Common myeloid progenitor, CD34-positive (primary cell): ENCODE measurements at regions not wholly inside any gene's neighbourhood (a gene's known extent, or its start where the extent isn't known, plus 50 kb on each side); places are given as distances from the start of the nearest gene placed in this dataset.

ENCODE experiments used
- CTCF ChIA-PET: fragments of 350-600 bp; sonication (Branson Sonifier 250); formaldehyde crosslinking; loops from one replicate; lab custom pipeline; 2021; ENCODE audit warnings: antibody characterized with exemption; lab: Charles Lee
- POLR2A ChIA-PET: fragments of 350-600 bp; sonication (Branson Sonifier 250); formaldehyde crosslinking; loops from one replicate; lab custom pipeline; 2021; ENCODE audit warnings: antibody characterized with exemption; lab: Charles Lee
- DNase-seq, 3 donors: peaks; one replicate each; pipeline versions ENCODE4 v3.0.0 to v3.0.0-alpha.2; 2013
- H3K27ac ChIP-seq, 2 experiments: 1 replicate in 1 of 2; 2 replicates in 1 of 2; pipeline ENCODE4 v1.7.0; 2013; ENCODE audit warnings: inconsistent platforms in 2 of 2, low read length in 2 of 2, mild to moderate bottlenecking in 2 of 2, low read depth in 1 of 2, moderate library complexity in 1 of 2; ENCODE audit not compliant: severe bottlenecking in 2 of 2, insufficient read depth in 1 of 2, poor library complexity in 1 of 2
- H3K27me3 ChIP-seq, 5 experiments: replicated peaks in 2 of 5; 1 replicate in 3 of 5; 2 replicates in 2 of 5; pipeline versions ENCODE4 v1.6.1 to v1.7.0; 2013; ENCODE audit warnings: low read length in 4 of 5, mild to moderate bottlenecking in 2 of 5, moderate library complexity in 2 of 5, inconsistent platforms in 1 of 5; ENCODE audit not compliant: insufficient read depth in 5 of 5, control insufficient read depth in 4 of 5
- H3K36me3 ChIP-seq, 4 experiments: 1 replicate in 2 of 4; 2 replicates in 2 of 4; pipeline versions ENCODE4 v1.6.1 to v1.7.0; 2013; ENCODE audit warnings: low read length in 3 of 4, control low read depth in 1 of 4, mild to moderate bottlenecking in 1 of 4; ENCODE audit not compliant: control insufficient read depth in 4 of 4, insufficient read depth in 4 of 4
- H3K4me1 ChIP-seq, 4 experiments: 1 replicate in 3 of 4; 2 replicates in 1 of 4; pipeline versions ENCODE4 v1.6.1 to v1.7.1; 2013; ENCODE audit warnings: low read length in 3 of 4, mild to moderate bottlenecking in 3 of 4, control low read depth in 1 of 4, inconsistent platforms in 1 of 4, moderate library complexity in 1 of 4; ENCODE audit not compliant: control insufficient read depth in 4 of 4, insufficient read depth in 4 of 4; ENCODE audit errors: control extremely low read depth in 1 of 4
- H3K4me3 ChIP-seq, 7 experiments: 1 replicate in 4 of 7; 2 replicates in 3 of 7; pipeline versions ENCODE4 v1.5.1 to v1.7.0; 2013; ENCODE audit warnings: mild to moderate bottlenecking in 7 of 7, low read length in 6 of 7, moderate library complexity in 6 of 7, inconsistent platforms in 2 of 7, low read depth in 2 of 7, control low read depth in 1 of 7; ENCODE audit not compliant: insufficient read depth in 4 of 7, control insufficient read depth in 1 of 7; ENCODE audit errors: extremely low read depth in 1 of 7
- H3K9me3 ChIP-seq, 5 experiments: 1 replicate in 4 of 5; 2 replicates in 1 of 5; pipeline versions ENCODE4 v1.6.1 to v1.7.1; 2013; ENCODE audit warnings: low read length in 4 of 5, mild to moderate bottlenecking in 2 of 5, inconsistent platforms in 1 of 5, low read depth in 1 of 5, moderate library complexity in 1 of 5; ENCODE audit not compliant: control insufficient read depth in 4 of 5, insufficient read depth in 2 of 5; ENCODE audit errors: control extremely low read depth in 1 of 5
- WGBS: methylation state at CpG from one replicate; pipeline ENCODE4 v1.1.5; 2013; ENCODE audit not compliant: insufficient coverage; 5-methylcytosine and 5-hydroxymethylcytosine counted together

DNA sequence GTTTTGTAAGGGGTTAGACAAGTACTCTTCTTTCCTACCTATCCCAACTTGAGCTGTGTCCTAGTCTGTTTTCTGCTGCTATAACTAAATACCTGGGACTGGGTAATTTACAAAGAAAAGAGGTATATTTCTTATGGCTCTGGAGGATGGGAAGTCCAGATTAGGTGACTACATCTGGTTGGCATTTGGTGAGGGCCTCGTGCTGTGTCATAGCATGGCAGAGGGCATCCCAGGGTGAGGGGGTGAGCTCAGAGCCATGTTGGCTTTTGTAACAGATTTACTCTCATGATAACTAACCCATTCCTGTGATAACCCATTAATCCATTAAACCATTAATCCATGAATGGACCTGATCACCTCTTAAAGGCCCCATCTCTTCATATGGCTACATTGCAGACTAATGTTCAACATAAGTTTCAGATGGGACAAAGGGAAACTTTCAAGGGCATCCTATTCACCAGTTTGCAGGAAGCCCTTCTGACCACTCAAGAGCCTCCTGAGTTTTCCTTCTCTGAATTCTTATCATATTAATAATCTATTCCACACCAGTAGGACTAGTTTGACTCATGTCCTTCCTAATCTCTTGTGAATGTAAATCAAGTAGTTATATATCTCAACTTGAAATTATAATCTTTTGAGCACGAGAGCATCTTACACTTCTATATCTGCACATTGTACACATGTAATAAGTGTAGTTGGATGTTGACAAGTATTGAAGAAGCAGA lies 185.7 kb upstream of the ZPLD1 start:
- POLR2A ChIA-PET = no interaction called here
- H3K9me3 ChIP-seq = no peaks in the 10 kb centered on the region
- no peak for DNase-seq
- H3K27ac ChIP-seq = no peak overlapping the region
- H3K4me3 ChIP-seq = no peak overlapping the region
- no peaks in the 10 kb centered on the region for H3K27me3 ChIP-seq
- no peaks in the 10 kb centered on the region for H3K36me3 ChIP-seq
- CTCF ChIA-PET = no interaction called here
- 80% methylated on average over 1 of the region's 2 CpGs for WGBS
- no peaks in the 10 kb centered on the region for H3K4me1 ChIP-seq

- DNase-seq = no peak
- whole genome bisulfite sequencing = 100% methylated on average over 1 of the region's 1 CpG
- Histone ChIP-seq H3K9me3 (peaks cover 0 to 2% (median 0%) of the 10 kb centered on the region in 5 experiments), H3K4me3 (no peak overlapping the region), H3K27me3 (no peaks in the 10 kb centered on the region), H3K36me3 (no peaks in the 10 kb centered on the region), H3K27ac (no peak overlapping the region), H3K4me1 (no peaks in the 10 kb centered on the region)
- POLR2A ChIA-PET = no interaction called here
- CTCF ChIA-PET = no interaction called here
These were observed 179.1 kb upstream of the ZPLD1 start for GRCh38 chr3:102255736-102256135.

GRCh38 chr3:102258666-102259227 lies 176.1 kb upstream of the ZPLD1 start:
- H3K27ac ChIP-seq = no peak overlapping the region
- POLR2A ChIA-PET = no interaction called here
- CTCF ChIA-PET = no interaction called here
- no peaks in the 10 kb centered on the region for H3K27me3 ChIP-seq
- H3K9me3 ChIP-seq = peaks cover 0 to 2% (median 0%) of the 10 kb centered on the region in 5 experiments
- no CpG with 5 or more reads among the region's 3 CpGs for WGBS
- DNase-seq = no peak
- no peaks in the 10 kb centered on the region for H3K36me3 ChIP-seq
- H3K4me3 ChIP-seq = no peak overlapping the region
- H3K4me1 ChIP-seq = no peaks in the 10 kb centered on the region

- Histone ChIP-seq H3K4me3 (no peak overlapping the region), H3K4me1 (no peaks in the 10 kb centered on the region), H3K27ac (no peak overlapping the region), H3K9me3 (peaks cover 0 to 2% (median 0%) of the 10 kb centered on the region in 5 experiments), H3K27me3 (no peaks in the 10 kb centered on the region), H3K36me3 (no peaks in the 10 kb centered on the region)
- WGBS = no CpG with 5 or more reads among the region's 2 CpGs
- no peak for DNase-seq
- CTCF ChIA-PET = no interaction called here
- POLR2A ChIA-PET = no interaction called here
These were observed 175.2 kb upstream of the ZPLD1 start for GRCh38 chr3:102259663-102260062.

DNA sequence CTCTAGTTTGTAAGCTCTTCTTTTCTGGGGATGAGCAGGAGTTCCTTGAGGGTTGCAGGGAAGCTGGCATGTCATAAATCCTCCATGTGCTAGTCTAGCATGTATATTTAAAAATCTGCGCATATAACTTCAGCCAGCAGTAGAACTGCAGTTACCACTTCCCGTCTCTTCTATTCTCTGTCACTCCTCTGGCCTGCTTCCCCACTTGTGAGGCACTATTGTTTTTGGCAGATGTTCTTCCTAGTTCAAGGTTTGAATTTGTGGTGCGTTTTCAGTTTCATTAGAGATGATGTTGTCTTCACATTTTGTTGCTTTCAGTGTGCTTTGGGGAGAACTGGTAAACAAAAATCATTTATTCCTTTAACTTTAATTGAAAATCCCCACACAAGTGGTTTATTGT lies 169.1 kb upstream of the ZPLD1 start:
- CTCF ChIA-PET = no interaction called here
- WGBS = 62% methylated on average over 2 of the region's 3 CpGs
- no peak for DNase-seq

DNA sequence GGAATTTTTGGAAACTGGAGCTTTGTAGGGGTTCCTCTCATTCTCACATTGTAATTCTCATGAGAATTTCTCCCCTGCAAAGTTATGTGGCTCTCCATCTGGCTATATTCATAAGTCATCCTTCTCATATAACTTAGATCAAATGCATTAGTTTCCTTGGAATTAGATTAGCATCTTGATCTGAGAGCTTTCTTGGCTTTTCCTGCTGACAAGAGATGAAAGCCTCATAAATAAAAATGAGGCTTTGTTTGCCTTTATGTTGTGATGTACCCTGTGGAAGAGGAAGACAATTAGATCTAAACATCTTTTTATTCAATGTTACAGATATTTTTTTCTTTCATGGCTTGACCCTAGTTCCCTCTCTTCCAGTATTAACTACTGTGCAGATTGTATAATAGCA lies 165.4 kb upstream of the ZPLD1 start:
- POLR2A ChIA-PET = interaction anchor here (0.6 kb wide), 1 partner anchor 61 kb away, joined by 3 read pairs; no protein-coding TSS in a partner anchor
- CTCF ChIA-PET = no interaction called here
- no peak for DNase-seq

More for the DNA sequence above, 169.1 kb upstream of the ZPLD1 start:
- Histone ChIP-seq H3K27ac (no peak overlapping the region), H3K9me3 (no peaks in the 10 kb centered on the region), H3K4me1 (no peaks in the 10 kb centered on the region), H3K4me3 (no peak overlapping the region), H3K36me3 (no peaks in the 10 kb centered on the region), H3K27me3 (no peaks in the 10 kb centered on the region)
- POLR2A ChIA-PET = no interaction called here

DNA sequence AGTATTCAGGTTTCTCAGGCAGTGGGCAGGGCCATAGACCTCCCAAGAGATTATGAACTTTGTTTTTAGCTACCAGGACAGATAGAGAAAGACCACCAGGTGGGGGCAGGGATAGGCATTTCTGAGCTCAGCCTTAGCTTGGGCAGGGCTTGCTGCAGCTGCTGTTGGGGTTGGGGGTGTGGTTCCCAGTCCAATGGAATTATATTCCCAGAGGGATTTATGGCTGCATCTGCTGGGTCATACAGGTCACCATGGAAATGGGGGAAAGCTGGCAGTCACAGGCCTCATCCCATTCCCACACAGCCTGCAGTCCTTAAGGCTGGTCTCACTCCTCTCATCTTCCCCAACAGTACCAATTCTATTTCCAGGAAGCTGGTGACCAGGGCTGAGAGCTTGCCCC lies 144.6 kb upstream of the ZPLD1 start:
- DNase-seq = no peak
- CTCF ChIA-PET = no interaction called here
- Histone ChIP-seq H3K27me3 (no peaks in the 10 kb centered on the region), H3K4me3 (no peak overlapping the region), H3K27ac (no peak overlapping the region), H3K4me1 (no peaks in the 10 kb centered on the region), H3K9me3 (peaks cover 0 to 8% (median 0%) of the 10 kb centered on the region in 5 experiments), H3K36me3 (no peaks in the 10 kb centered on the region)
- POLR2A ChIA-PET = no interaction called here

More for the DNA sequence above, 165.4 kb upstream of the ZPLD1 start:
- Histone ChIP-seq H3K9me3 (no peaks in the 10 kb centered on the region), H3K27ac (no peak overlapping the region), H3K4me3 (no peak overlapping the region), H3K27me3 (no peaks in the 10 kb centered on the region), H3K36me3 (no peaks in the 10 kb centered on the region), H3K4me1 (no peaks in the 10 kb centered on the region)
